H1 (cell line): ENCODE measurements at regions not wholly inside any gene's neighbourhood (a gene's known extent, or its start where the extent isn't known, plus 50 kb on each side); places are given as distances from the start of the nearest gene placed in this dataset.
"Not testable (repeated sequence)": the region's sequence is repeated elsewhere in the genome, so short reads cannot be mapped to it uniquely, and the experiment has no call there.

Experiments used
- CTCF ChIA-PET: fragments of 300-600 bp; sonication (Branson Sonifier 250); formaldehyde crosslinking; loops from one replicate; lab custom pipeline; 2021; ENCODE audit not compliant: partially characterized antibody; lab: Charles Lee
- POLR2A ChIA-PET: fragments of 300-600 bp; sonication (Branson Sonifier 250); formaldehyde crosslinking; loops from one replicate; lab custom pipeline; 2021; ENCODE audit warnings: inconsistent platforms; ENCODE audit not compliant: partially characterized antibody; lab: Charles Lee
- DNase-seq, 2 experiments: peaks; one replicate each; pipeline versions ENCODE4 v3.0.0 to v3.0.0-alpha.2; 2010 to 2022; ENCODE audit warnings: low spot score in 2 of 2, low read depth in 1 of 2, mixed read lengths in 1 of 2
- FAIRE-seq: peaks from 2 replicates; lab custom pipeline; 2011; peaks lifted over from hg19 to GRCh38; lab: Jason Lieb, UNC
- H2AFZ ChIP-seq: 2 replicates; pipeline ENCODE4 v1.8.1; 2012; ENCODE audit warnings: low read length, inconsistent platforms
- H2AK5ac ChIP-seq: 2 replicates; pipeline ENCODE4 v1.6.1; 2013; ENCODE audit warnings: low read depth, low read length
- H2BK120ac ChIP-seq: replicated peaks from 2 replicates; pipeline ENCODE3; 2013; ENCODE audit warnings: low read depth, low read length, inconsistent platforms
- H2BK12ac ChIP-seq: 2 replicates; pipeline ENCODE4 v1.6.1; 2013; ENCODE audit warnings: low read depth, low read length
- H2BK15ac ChIP-seq: 2 replicates; pipeline ENCODE4 v1.6.1; 2013; ENCODE audit warnings: low read length
- H2BK20ac ChIP-seq: 2 replicates; pipeline ENCODE4 v1.6.1; 2013; ENCODE audit warnings: low read length
- H2BK5ac ChIP-seq: 2 replicates; pipeline ENCODE4 v1.6.1; 2013; ENCODE audit warnings: low read depth, low read length
- H3K14ac ChIP-seq: 2 replicates; pipeline ENCODE4 v1.6.1; 2013; ENCODE audit warnings: inconsistent platforms; ENCODE audit not compliant: insufficient read length
- H3K18ac ChIP-seq: 2 replicates; pipeline ENCODE4 v1.6.1; 2013; ENCODE audit warnings: low read length; ENCODE audit errors: extremely low read depth
- H3K23ac ChIP-seq: 2 replicates; pipeline ENCODE4 v1.6.1; 2013; ENCODE audit warnings: inconsistent platforms; ENCODE audit not compliant: insufficient read length
- H3K23me2 ChIP-seq: 2 replicates; pipeline ENCODE4 v1.6.1; 2013; ENCODE audit warnings: low read depth, low read length
- H3K27ac ChIP-seq: 2 replicates; pipeline ENCODE4 v1.6.1; 2011; ENCODE audit warnings: low read depth, low read length, inconsistent platforms
- H3K27me3 ChIP-seq, 4 experiments: replicated peaks in 1 of 4; 1 replicate in 1 of 4; 2 replicates in 3 of 4; pipeline versions ENCODE4 v1.6.1 to v1.8.1; 2011 to 2013; ENCODE audit warnings: low read length in 3 of 4, mild to moderate bottlenecking in 3 of 4, inconsistent platforms in 2 of 4, mixed read lengths in 2 of 4, moderate library complexity in 1 of 4; ENCODE audit not compliant: control insufficient read depth in 3 of 4, insufficient read depth in 3 of 4; ENCODE audit errors: extremely low read depth in 1 of 4
- H3K36me3 ChIP-seq, 4 experiments: 2 replicates each; pipeline versions ENCODE4 v1.6.1 to v1.8.1; 2011 to 2013; ENCODE audit warnings: mild to moderate bottlenecking in 4 of 4, low read length in 3 of 4, moderate library complexity in 2 of 4, control low read depth in 1 of 4, inconsistent platforms in 1 of 4; ENCODE audit not compliant: insufficient read depth in 4 of 4, control insufficient read depth in 2 of 4
- H3K4ac ChIP-seq: replicated peaks from 2 replicates; pipeline ENCODE3; 2013; ENCODE audit warnings: low read length, low read depth, mixed read lengths, inconsistent platforms; ENCODE audit not compliant: insufficient read length
- H3K4me1 ChIP-seq, 4 experiments: replicated peaks in 1 of 4; 1 replicate in 1 of 4; 2 replicates in 3 of 4; pipeline versions ENCODE4 v1.6.1 to v1.8.1; 2011 to 2013; ENCODE audit warnings: low read length in 3 of 4, inconsistent platforms in 2 of 4, mixed read lengths in 1 of 4; ENCODE audit not compliant: insufficient read depth in 4 of 4, control insufficient read depth in 3 of 4
- H3K4me2 ChIP-seq, 2 experiments: 2 replicates each; pipeline versions ENCODE4 v1.6.1 to v1.8.1; 2011 to 2013; ENCODE audit warnings: low read depth in 2 of 2, low read length in 2 of 2, control low read depth in 1 of 2, inconsistent platforms in 1 of 2, mild to moderate bottlenecking in 1 of 2; ENCODE audit not compliant: insufficient read depth in 1 of 2
- H3K4me3 ChIP-seq, 4 experiments: fragments of 200-600, 300-600 bp in 1 of 4; sonication (generic), shearing (Covaris generic), sonication (Bioruptor Twin) in 1 of 4; 2 replicates each; pipeline versions ENCODE4 v1.5.1 to v1.8.1; 2011 to 2016; ENCODE audit warnings: low read length in 4 of 4, low read depth in 3 of 4, control low read depth in 2 of 4, inconsistent platforms in 2 of 4, mild to moderate bottlenecking in 2 of 4, mixed read lengths in 1 of 4, moderate library complexity in 1 of 4; ENCODE audit not compliant: insufficient read depth in 2 of 4; ENCODE audit errors: extremely low read depth in 1 of 4
- H3K56ac ChIP-seq: replicated peaks from 2 replicates; pipeline ENCODE3; 2013; ENCODE audit warnings: low read depth, mild to moderate bottlenecking, mixed read lengths, low read length, inconsistent platforms; ENCODE audit not compliant: insufficient read length
- H3K79me1 ChIP-seq: 2 replicates; pipeline ENCODE4 v1.6.1; 2013; ENCODE audit warnings: low read depth, low read length, control low read depth
- H3K79me2 ChIP-seq, 2 experiments: 2 replicates each; pipeline versions ENCODE4 v1.6.1 to v1.8.1; 2012 to 2013; ENCODE audit warnings: low read length in 2 of 2, mild to moderate bottlenecking in 2 of 2, inconsistent platforms in 1 of 2; ENCODE audit not compliant: insufficient read depth in 2 of 2, control insufficient read depth in 1 of 2
- H3K9ac ChIP-seq, 4 experiments: replicated peaks in 1 of 4; 1 replicate in 1 of 4; 2 replicates in 3 of 4; pipeline versions ENCODE4 v1.6.1 to v1.8.1; 2011 to 2013; ENCODE audit warnings: low read depth in 3 of 4, low read length in 3 of 4, control low read depth in 2 of 4, mild to moderate bottlenecking in 2 of 4, moderate library complexity in 2 of 4, inconsistent platforms in 1 of 4; ENCODE audit errors: extremely low read depth in 1 of 4
- H3K9me3 ChIP-seq, 2 experiments: 2 replicates each; pipeline versions ENCODE4 v1.6.1 to v1.8.1; 2012 to 2013; ENCODE audit warnings: mild to moderate bottlenecking in 2 of 2, moderate library complexity in 2 of 2, control low read depth in 1 of 2, inconsistent platforms in 1 of 2, low read depth in 1 of 2, low read length in 1 of 2, mixed read lengths in 1 of 2; ENCODE audit not compliant: insufficient read depth in 2 of 2
- H4K20me1 ChIP-seq, 2 experiments: replicated peaks in 1 of 2; 2 replicates each; pipeline versions ENCODE3 to v1.8.1; 2011 to 2013; ENCODE audit warnings: inconsistent platforms in 2 of 2, low read length in 2 of 2, mild to moderate bottlenecking in 1 of 2; ENCODE audit not compliant: insufficient read depth in 2 of 2, control insufficient read depth in 1 of 2
- H4K5ac ChIP-seq: 2 replicates; pipeline ENCODE4 v1.6.1; 2013; ENCODE audit warnings: low read length, low read depth, mixed read lengths, inconsistent platforms; ENCODE audit not compliant: insufficient read length
- H4K8ac ChIP-seq: 2 replicates; pipeline ENCODE4 v1.8.0; 2013; ENCODE audit warnings: mild to moderate bottlenecking, moderate library complexity, low read length, inconsistent platforms; ENCODE audit not compliant: insufficient read depth; ENCODE audit errors: extremely low read depth
- H4K91ac ChIP-seq: replicated peaks from 2 replicates; pipeline ENCODE3; 2013; ENCODE audit warnings: low read length, mixed read lengths, inconsistent platforms; ENCODE audit not compliant: insufficient read length
- CBX5 ChIP-seq: fragments of 300-800, 300-1000 bp; sonication (generic); IDR thresholded peaks from 2 replicates; pipeline ENCODE4 v1.7.1; 2016; ENCODE audit warnings: antibody characterized with exemption, low read length, low read depth
- EP300 ChIP-seq, 2 experiments: IDR thresholded peaks; 1 replicate in 1 of 2; 2 replicates in 1 of 2; pipeline ENCODE4 v1.6.1; 2011 to 2012; ENCODE audit warnings: low read depth in 2 of 2, low read length in 2 of 2, mild to moderate bottlenecking in 2 of 2, borderline replicate concordance in 1 of 2, inconsistent platforms in 1 of 2, moderate library complexity in 1 of 2
- WGBS, 2 experiments: shearing (Covaris generic) in 1 of 2; methylation state at CpG; one replicate each; pipeline versions ENCODE4 v1.1.6 to v1.1.7; 2013 to 2015; ENCODE audit warnings: low lambda C conversion rate in 2 of 2, mixed read lengths in 2 of 2, inconsistent platforms in 1 of 2, low coverage in 1 of 2, missing lambda C conversion rate in 1 of 2; ENCODE audit not compliant: insufficient replicate concordance in 2 of 2, insufficient coverage in 1 of 2, insufficient read length in 1 of 2; ENCODE audit errors: extremely low coverage in 1 of 2, missing lambda C conversion rate in 1 of 2; 5-methylcytosine and 5-hydroxymethylcytosine counted together

- TF ChIP-seq EP300 (IDR thresholded peaks at IDR 0.05; ENCODE audit: borderline replicate concordance in 1 of 2, low read depth in 2 of 2, low read length in 2 of 2) (no peak), CBX5 (no peak)
Measured at GRCh38 chrX:65392284-65392683, 142.3 kb downstream of the LAS1L start (continued).

GRCh38 chrX:65389120-65389519 is 145.5 kb downstream of the LAS1L start:
- H3K4me3 ChIP-seq, H3K79me1 ChIP-seq, H3K23ac ChIP-seq, H3K27me3 ChIP-seq, H3K4me1 ChIP-seq, CTCF ChIA-PET, DNase-seq, FAIRE-seq, POLR2A ChIA-PET, H3K14ac ChIP-seq, H2BK15ac ChIP-seq, H3K79me2 ChIP-seq, H3K27ac ChIP-seq, H3K36me3 ChIP-seq, H2BK120ac ChIP-seq, H4K8ac ChIP-seq, H2BK5ac ChIP-seq, H4K20me1 ChIP-seq, H2AK5ac ChIP-seq, H3K18ac ChIP-seq, H2BK20ac ChIP-seq, H3K4me2 ChIP-seq, H4K91ac ChIP-seq, H2AFZ ChIP-seq, H3K23me2 ChIP-seq, H4K5ac ChIP-seq, H2BK12ac ChIP-seq, H3K56ac ChIP-seq, H3K4ac ChIP-seq, H3K9ac ChIP-seq: not testable (repeated sequence)
- 80% methylated on average over 1 of the region's 8 CpGs; no CpG with 5 or more reads in 1 of the 2 experiments for WGBS, 2 experiments
- H3K9me3 ChIP-seq = peaks cover 0 to 17% of the 10 kb centered on the region in 2 experiments; a peak in 2 of 4 replicates
